ENCODE measurements at regions not wholly inside any gene's neighbourhood (a gene's known extent, or its start where the extent isn't known, plus 50 kb on each side); places are given as distances from the start of the nearest gene placed in this dataset.

DNA sequence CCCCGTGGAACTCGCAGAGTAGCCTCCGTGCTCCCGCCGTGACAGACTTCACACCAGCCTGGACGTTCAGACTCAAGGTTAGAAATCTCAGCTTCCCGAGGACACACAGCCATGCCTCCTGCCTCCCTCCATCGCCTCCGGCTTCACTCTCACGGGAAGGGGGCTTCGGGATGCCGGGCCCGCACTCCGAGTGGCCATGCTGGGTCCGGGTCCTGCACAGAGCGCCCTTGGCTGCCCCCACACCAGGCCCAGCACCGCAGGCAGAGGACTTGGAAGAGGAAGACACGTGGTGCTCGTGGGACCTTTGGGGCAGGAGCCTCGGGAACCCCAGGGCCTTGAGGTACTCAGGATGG, 89.8 kb downstream of the PDGFA start:
- POLR2A ChIA-PET, result no interaction called here
- Histone ChIP-seq H3K27ac (ENCODE audit: low read depth, low read length) (no peak overlapping the region), H3K36me3 (ENCODE audit: control insufficient read depth in 1 of 2, insufficient read depth in 2 of 2, low read length in 2 of 2) (no peaks in the 10 kb centered on the region), H3K79me2 (ENCODE audit: insufficient read depth, low read length) (no peaks in the 10 kb centered on the region), H3K4me2 (ENCODE audit: low read length) (no peak overlapping the region), H3K27me3 (ENCODE audit: insufficient read depth, low read length) (no peaks in the 10 kb centered on the region), H3K9me2 (ENCODE audit: insufficient read depth) (no peaks in the 10 kb centered on the region), H3K4me1 (ENCODE audit: control insufficient read depth in 1 of 2, insufficient read depth in 2 of 2, low read length in 2 of 2) (no peaks in the 10 kb centered on the region), H3K9ac (ENCODE audit: low read length) (no peak overlapping the region), H3K9me3 (ENCODE audit: control insufficient read depth in 1 of 2, insufficient read depth in 1 of 2, low read depth in 1 of 2, low read length in 2 of 2) (no peaks in the 10 kb centered on the region), H3K4me3 (replicated peaks in 1 of 2; ENCODE audit: low read depth in 1 of 2, low read length in 2 of 2) (no peak overlapping the region), H2AFZ (ENCODE audit: low read depth, low read length, poor library complexity, severe bottlenecking) (no peak overlapping the region), H4K20me1 (ENCODE audit: insufficient read depth) (no peaks in the 10 kb centered on the region)
- CTCF ChIA-PET, result no interaction called here
- ATAC-seq, result no peak
- no TSS peak for BruUV-seq (replicated peaks)
- RAD21 ChIA-PET (ENCODE audit: low non-redundant PET in 1 of 2, low total read pairs in 2 of 2, uncharacterized antibody in 2 of 2, unreplicated experiment in 2 of 2), result no interaction called here
- TF ChIP-seq, protein P1, sequence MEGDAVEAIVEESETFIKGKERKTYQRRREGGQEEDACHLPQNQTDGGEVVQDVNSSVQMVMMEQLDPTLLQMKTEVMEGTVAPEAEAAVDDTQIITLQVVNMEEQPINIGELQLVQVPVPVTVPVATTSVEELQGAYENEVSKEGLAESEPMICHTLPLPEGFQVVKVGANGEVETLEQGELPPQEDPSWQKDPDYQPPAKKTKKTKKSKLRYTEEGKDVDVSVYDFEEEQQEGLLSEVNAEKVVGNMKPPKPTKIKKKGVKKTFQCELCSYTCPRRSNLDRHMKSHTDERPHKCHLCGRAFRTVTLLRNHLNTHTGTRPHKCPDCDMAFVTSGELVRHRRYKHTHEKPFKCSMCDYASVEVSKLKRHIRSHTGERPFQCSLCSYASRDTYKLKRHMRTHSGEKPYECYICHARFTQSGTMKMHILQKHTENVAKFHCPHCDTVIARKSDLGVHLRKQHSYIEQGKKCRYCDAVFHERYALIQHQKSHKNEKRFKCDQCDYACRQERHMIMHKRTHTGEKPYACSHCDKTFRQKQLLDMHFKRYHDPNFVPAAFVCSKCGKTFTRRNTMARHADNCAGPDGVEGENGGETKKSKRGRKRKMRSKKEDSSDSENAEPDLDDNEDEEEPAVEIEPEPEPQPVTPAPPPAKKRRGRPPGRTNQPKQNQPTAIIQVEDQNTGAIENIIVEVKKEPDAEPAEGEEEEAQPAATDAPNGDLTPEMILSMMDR (IDR thresholded peaks at IDR 0.05 in 2 of 3, conservative IDR thresholded peaks at IDR 0.05 in 1 of 3; ENCODE audit: borderline replicate concordance in 1 of 3, insufficient read depth in 1 of 3, low read depth in 2 of 3, low read length in 2 of 3), result no peak
- TF ChIP-seq SRF (IDR thresholded peaks at IDR 0.05; ENCODE audit: low read depth), result no peak
- TF ChIP-seq, protein P2, sequence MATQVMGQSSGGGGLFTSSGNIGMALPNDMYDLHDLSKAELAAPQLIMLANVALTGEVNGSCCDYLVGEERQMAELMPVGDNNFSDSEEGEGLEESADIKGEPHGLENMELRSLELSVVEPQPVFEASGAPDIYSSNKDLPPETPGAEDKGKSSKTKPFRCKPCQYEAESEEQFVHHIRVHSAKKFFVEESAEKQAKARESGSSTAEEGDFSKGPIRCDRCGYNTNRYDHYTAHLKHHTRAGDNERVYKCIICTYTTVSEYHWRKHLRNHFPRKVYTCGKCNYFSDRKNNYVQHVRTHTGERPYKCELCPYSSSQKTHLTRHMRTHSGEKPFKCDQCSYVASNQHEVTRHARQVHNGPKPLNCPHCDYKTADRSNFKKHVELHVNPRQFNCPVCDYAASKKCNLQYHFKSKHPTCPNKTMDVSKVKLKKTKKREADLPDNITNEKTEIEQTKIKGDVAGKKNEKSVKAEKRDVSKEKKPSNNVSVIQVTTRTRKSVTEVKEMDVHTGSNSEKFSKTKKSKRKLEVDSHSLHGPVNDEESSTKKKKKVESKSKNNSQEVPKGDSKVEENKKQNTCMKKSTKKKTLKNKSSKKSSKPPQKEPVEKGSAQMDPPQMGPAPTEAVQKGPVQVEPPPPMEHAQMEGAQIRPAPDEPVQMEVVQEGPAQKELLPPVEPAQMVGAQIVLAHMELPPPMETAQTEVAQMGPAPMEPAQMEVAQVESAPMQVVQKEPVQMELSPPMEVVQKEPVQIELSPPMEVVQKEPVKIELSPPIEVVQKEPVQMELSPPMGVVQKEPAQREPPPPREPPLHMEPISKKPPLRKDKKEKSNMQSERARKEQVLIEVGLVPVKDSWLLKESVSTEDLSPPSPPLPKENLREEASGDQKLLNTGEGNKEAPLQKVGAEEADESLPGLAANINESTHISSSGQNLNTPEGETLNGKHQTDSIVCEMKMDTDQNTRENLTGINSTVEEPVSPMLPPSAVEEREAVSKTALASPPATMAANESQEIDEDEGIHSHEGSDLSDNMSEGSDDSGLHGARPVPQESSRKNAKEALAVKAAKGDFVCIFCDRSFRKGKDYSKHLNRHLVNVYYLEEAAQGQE (IDR thresholded peaks at IDR 0.05; ENCODE audit: low read depth), result no peak
- no peak for TF ChIP-seq TCF7L2 (IDR thresholded peaks at IDR 0.05; ENCODE audit: borderline replicate concordance, extremely low read depth, insufficient read depth, insufficient read length)
- TF ChIP-seq RAD21 (IDR thresholded peaks at IDR 0.05; ENCODE audit: low read depth), result no peak
- TF ChIP-seq JUND (IDR thresholded peaks at IDR 0.05), result no peak
- TF ChIP-seq, protein P3, sequence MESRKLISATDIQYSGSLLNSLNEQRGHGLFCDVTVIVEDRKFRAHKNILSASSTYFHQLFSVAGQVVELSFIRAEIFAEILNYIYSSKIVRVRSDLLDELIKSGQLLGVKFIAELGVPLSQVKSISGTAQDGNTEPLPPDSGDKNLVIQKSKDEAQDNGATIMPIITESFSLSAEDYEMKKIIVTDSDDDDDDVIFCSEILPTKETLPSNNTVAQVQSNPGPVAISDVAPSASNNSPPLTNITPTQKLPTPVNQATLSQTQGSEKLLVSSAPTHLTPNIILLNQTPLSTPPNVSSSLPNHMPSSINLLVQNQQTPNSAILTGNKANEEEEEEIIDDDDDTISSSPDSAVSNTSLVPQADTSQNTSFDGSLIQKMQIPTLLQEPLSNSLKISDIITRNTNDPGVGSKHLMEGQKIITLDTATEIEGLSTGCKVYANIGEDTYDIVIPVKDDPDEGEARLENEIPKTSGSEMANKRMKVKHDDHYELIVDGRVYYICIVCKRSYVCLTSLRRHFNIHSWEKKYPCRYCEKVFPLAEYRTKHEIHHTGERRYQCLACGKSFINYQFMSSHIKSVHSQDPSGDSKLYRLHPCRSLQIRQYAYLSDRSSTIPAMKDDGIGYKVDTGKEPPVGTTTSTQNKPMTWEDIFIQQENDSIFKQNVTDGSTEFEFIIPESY (IDR thresholded peaks at IDR 0.05; ENCODE audit: extremely low read depth, insufficient replicate concordance, low read length), result no peak
- TF ChIP-seq POLR2AphosphoS5 (IDR thresholded peaks at IDR 0.05; ENCODE audit: low read depth, low read length), result no peak
- no peak for TF ChIP-seq CEBPB (IDR thresholded peaks at IDR 0.05; ENCODE audit: low read depth)
- TF ChIP-seq SIN3A (IDR thresholded peaks at IDR 0.05; ENCODE audit: low read depth), result no peak
- TF ChIP-seq EGR1 (IDR thresholded peaks at IDR 0.05; ENCODE audit: low read depth), result no peak
- DNase-seq (ENCODE audit: low read depth, low spot score), result no peak
- intact Hi-C loops (cut with micrococcal nuclease), result no loop called here
